ENCODE measurements at regions not wholly inside any gene's neighbourhood (a gene's known extent, or its start where the extent isn't known, plus 50 kb on each side); places are given as distances from the start of the nearest gene placed in this dataset.

- no peak for ATAC-seq
- intact Hi-C loops (cut with DNase I; ENCODE audit: low total_unique reads) (no loop called here), in situ Hi-C loops (cut with MboI; ENCODE audit: low sequenced_read_pairs in 4 of 4) (no loop called here)
- Histone ChIP-seq H3K4me1 (no peaks in the 10 kb centered on the region), H3K36me3 (no peaks in the 10 kb centered on the region), H3K4me3 (no peak overlapping the region), H3K27me3 (no peaks in the 10 kb centered on the region), H3K27ac (no peak overlapping the region), H3K9me3 (no peaks in the 10 kb centered on the region)
- TF ChIP-seq CTCF (IDR thresholded peaks at IDR 0.05 in 4 of 5, conservative IDR thresholded peaks at IDR 0.05 in 1 of 5) (no peak), POLR2A (IDR thresholded peaks at IDR 0.05) (no peak)
- no peak for DNase-seq
Measured at GRCh38 chr1:213409208-213409631, 358.2 kb downstream of the RPS6KC1 start.

GRCh38 chr1:213409971-213410370, 358.9 kb downstream of the RPS6KC1 start:
- no peaks in the 10 kb centered on the region for H3K36me3 ChIP-seq
- in situ Hi-C loops (cut with MboI; ENCODE audit: low sequenced_read_pairs in 4 of 4): no loop called here
- no peaks in the 10 kb centered on the region for H3K4me1 ChIP-seq
- no peak for TF ChIP-seq POLR2A (IDR thresholded peaks at IDR 0.05)
- no peak for TF ChIP-seq CTCF (IDR thresholded peaks at IDR 0.05 in 4 of 5, conservative IDR thresholded peaks at IDR 0.05 in 1 of 5)
- H3K4me3 ChIP-seq: no peak overlapping the region
- ATAC-seq (no peak), DNase-seq (no peak)
- no peaks in the 10 kb centered on the region for H3K9me3 ChIP-seq
- intact Hi-C loops (cut with DNase I; ENCODE audit: low total_unique reads): no loop called here
- H3K27ac ChIP-seq: no peak overlapping the region
- H3K27me3 ChIP-seq: no peaks in the 10 kb centered on the region

- in situ Hi-C loops (cut with MboI; ENCODE audit: low sequenced_read_pairs in 4 of 4): no loop called here
Measured at GRCh38 chr1:213414346-213414745, 363.3 kb downstream of the RPS6KC1 start.

GRCh38 chr1:213414911-213415310, 363.9 kb downstream of the RPS6KC1 start:
- no peak for TF ChIP-seq POLR2A (IDR thresholded peaks at IDR 0.05)
- TF ChIP-seq CTCF (IDR thresholded peaks at IDR 0.05 in 4 of 5, conservative IDR thresholded peaks at IDR 0.05 in 1 of 5): no peak
- intact Hi-C loops (cut with DNase I; ENCODE audit: low total_unique reads): no loop called here

More at GRCh38 chr1:213414346-213414745, 363.3 kb downstream of the RPS6KC1 start:
- intact Hi-C loops (cut with DNase I; ENCODE audit: low total_unique reads): no loop called here
- no peak for DNase-seq
- no peak for ATAC-seq
- Histone ChIP-seq H3K4me1 (no peaks in the 10 kb centered on the region), H3K27ac (no peak overlapping the region), H3K27me3 (no peaks in the 10 kb centered on the region), H3K4me3 (no peak overlapping the region), H3K9me3 (no peaks in the 10 kb centered on the region), H3K36me3 (no peaks in the 10 kb centered on the region)
- TF ChIP-seq CTCF (IDR thresholded peaks at IDR 0.05 in 4 of 5, conservative IDR thresholded peaks at IDR 0.05 in 1 of 5) (no peak), POLR2A (IDR thresholded peaks at IDR 0.05) (no peak)

GRCh38 chr1:213415691-213416380, 364.8 kb downstream of the RPS6KC1 start:
- H3K27me3 ChIP-seq: no peaks in the 10 kb centered on the region
- ATAC-seq (no peak), DNase-seq (no peak)
- TF ChIP-seq POLR2A (IDR thresholded peaks at IDR 0.05) (no peak), CTCF (IDR thresholded peaks at IDR 0.05 in 4 of 5, conservative IDR thresholded peaks at IDR 0.05 in 1 of 5) (no peak)
- no peak overlapping the region for H3K4me3 ChIP-seq
- no peaks in the 10 kb centered on the region for H3K36me3 ChIP-seq
- H3K4me1 ChIP-seq: no peaks in the 10 kb centered on the region
- H3K9me3 ChIP-seq: no peaks in the 10 kb centered on the region
- no peak overlapping the region for H3K27ac ChIP-seq
- in situ Hi-C loops (cut with MboI; ENCODE audit: low sequenced_read_pairs in 4 of 4) (no loop called here), intact Hi-C loops (cut with DNase I; ENCODE audit: low total_unique reads) (no loop called here)

More at GRCh38 chr1:213414911-213415310, 363.9 kb downstream of the RPS6KC1 start:
- ATAC-seq (no peak), DNase-seq (no peak)
- no peaks in the 10 kb centered on the region for H3K36me3 ChIP-seq
- H3K27ac ChIP-seq: no peak overlapping the region
- no peaks in the 10 kb centered on the region for H3K27me3 ChIP-seq
- no peaks in the 10 kb centered on the region for H3K9me3 ChIP-seq
- H3K4me1 ChIP-seq: no peaks in the 10 kb centered on the region
- in situ Hi-C loops (cut with MboI; ENCODE audit: low sequenced_read_pairs in 4 of 4): no loop called here
- H3K4me3 ChIP-seq: no peak overlapping the region
